ENCODE measurements at regions not wholly inside any gene's neighbourhood (a gene's known extent, or its start where the extent isn't known, plus 50 kb on each side); places are given as distances from the start of the nearest gene placed in this dataset.

DNA sequence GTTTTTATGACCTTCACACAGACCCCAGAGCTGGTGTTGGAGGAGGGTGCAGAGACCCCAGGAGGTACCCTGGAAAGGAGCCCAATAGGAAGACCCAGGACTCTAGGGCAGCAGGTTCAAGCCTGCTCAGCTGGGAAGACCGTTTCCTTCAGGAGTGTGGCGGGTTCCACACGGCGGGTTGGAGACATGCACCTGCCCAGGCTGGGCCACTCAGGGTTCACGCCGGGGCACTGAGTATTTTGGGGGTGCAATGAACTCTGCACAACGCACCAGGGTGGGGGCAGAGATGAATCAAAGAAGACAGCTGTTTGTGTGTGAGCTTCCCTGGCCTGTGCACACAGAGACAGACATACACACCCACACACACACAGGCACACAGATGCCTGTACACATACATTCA, 52.5 kb upstream of the PPP2R3B start (continued):
- TF ChIP-seq, protein P1, sequence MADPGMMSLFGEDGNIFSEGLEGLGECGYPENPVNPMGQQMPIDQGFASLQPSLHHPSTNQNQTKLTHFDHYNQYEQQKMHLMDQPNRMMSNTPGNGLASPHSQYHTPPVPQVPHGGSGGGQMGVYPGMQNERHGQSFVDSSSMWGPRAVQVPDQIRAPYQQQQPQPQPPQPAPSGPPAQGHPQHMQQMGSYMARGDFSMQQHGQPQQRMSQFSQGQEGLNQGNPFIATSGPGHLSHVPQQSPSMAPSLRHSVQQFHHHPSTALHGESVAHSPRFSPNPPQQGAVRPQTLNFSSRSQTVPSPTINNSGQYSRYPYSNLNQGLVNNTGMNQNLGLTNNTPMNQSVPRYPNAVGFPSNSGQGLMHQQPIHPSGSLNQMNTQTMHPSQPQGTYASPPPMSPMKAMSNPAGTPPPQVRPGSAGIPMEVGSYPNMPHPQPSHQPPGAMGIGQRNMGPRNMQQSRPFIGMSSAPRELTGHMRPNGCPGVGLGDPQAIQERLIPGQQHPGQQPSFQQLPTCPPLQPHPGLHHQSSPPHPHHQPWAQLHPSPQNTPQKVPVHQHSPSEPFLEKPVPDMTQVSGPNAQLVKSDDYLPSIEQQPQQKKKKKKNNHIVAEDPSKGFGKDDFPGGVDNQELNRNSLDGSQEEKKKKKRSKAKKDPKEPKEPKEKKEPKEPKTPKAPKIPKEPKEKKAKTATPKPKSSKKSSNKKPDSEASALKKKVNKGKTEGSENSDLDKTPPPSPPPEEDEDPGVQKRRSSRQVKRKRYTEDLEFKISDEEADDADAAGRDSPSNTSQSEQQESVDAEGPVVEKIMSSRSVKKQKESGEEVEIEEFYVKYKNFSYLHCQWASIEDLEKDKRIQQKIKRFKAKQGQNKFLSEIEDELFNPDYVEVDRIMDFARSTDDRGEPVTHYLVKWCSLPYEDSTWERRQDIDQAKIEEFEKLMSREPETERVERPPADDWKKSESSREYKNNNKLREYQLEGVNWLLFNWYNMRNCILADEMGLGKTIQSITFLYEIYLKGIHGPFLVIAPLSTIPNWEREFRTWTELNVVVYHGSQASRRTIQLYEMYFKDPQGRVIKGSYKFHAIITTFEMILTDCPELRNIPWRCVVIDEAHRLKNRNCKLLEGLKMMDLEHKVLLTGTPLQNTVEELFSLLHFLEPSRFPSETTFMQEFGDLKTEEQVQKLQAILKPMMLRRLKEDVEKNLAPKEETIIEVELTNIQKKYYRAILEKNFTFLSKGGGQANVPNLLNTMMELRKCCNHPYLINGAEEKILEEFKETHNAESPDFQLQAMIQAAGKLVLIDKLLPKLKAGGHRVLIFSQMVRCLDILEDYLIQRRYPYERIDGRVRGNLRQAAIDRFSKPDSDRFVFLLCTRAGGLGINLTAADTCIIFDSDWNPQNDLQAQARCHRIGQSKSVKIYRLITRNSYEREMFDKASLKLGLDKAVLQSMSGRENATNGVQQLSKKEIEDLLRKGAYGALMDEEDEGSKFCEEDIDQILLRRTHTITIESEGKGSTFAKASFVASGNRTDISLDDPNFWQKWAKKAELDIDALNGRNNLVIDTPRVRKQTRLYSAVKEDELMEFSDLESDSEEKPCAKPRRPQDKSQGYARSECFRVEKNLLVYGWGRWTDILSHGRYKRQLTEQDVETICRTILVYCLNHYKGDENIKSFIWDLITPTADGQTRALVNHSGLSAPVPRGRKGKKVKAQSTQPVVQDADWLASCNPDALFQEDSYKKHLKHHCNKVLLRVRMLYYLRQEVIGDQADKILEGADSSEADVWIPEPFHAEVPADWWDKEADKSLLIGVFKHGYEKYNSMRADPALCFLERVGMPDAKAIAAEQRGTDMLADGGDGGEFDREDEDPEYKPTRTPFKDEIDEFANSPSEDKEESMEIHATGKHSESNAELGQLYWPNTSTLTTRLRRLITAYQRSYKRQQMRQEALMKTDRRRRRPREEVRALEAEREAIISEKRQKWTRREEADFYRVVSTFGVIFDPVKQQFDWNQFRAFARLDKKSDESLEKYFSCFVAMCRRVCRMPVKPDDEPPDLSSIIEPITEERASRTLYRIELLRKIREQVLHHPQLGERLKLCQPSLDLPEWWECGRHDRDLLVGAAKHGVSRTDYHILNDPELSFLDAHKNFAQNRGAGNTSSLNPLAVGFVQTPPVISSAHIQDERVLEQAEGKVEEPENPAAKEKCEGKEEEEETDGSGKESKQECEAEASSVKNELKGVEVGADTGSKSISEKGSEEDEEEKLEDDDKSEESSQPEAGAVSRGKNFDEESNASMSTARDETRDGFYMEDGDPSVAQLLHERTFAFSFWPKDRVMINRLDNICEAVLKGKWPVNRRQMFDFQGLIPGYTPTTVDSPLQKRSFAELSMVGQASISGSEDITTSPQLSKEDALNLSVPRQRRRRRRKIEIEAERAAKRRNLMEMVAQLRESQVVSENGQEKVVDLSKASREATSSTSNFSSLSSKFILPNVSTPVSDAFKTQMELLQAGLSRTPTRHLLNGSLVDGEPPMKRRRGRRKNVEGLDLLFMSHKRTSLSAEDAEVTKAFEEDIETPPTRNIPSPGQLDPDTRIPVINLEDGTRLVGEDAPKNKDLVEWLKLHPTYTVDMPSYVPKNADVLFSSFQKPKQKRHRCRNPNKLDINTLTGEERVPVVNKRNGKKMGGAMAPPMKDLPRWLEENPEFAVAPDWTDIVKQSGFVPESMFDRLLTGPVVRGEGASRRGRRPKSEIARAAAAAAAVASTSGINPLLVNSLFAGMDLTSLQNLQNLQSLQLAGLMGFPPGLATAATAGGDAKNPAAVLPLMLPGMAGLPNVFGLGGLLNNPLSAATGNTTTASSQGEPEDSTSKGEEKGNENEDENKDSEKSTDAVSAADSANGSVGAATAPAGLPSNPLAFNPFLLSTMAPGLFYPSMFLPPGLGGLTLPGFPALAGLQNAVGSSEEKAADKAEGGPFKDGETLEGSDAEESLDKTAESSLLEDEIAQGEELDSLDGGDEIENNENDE (IDR thresholded peaks at IDR 0.05; ENCODE audit: insufficient replicate concordance, low read length), result no peak
- no peak for TF ChIP-seq SP1 (IDR thresholded peaks at IDR 0.05; ENCODE audit: low read depth, low read length)
- no peak for TF ChIP-seq POLR2A (IDR thresholded peaks at IDR 0.05; ENCODE audit: control extremely low read depth in 1 of 2, low read depth in 2 of 2, low read length in 2 of 2)
- TF ChIP-seq KDM4A (IDR thresholded peaks at IDR 0.05; ENCODE audit: low read depth, low read length, severe bottlenecking), result no peak
- TF ChIP-seq KDM1A (IDR thresholded peaks at IDR 0.05; ENCODE audit: borderline replicate concordance, low read length), result no peak
- TF ChIP-seq ASH2L (IDR thresholded peaks at IDR 0.05; ENCODE audit: low read length), result no peak
- TF ChIP-seq GABPA (IDR thresholded peaks at IDR 0.05; ENCODE audit: borderline replicate concordance, insufficient read depth, low read length), result no peak
- no peak for TF ChIP-seq JUND (IDR thresholded peaks at IDR 0.05; ENCODE audit: low read length)
- no peak for TF ChIP-seq RXRA (IDR thresholded peaks at IDR 0.05; ENCODE audit: insufficient read depth, low read depth, low read length)
- no peak for TF ChIP-seq CEBPB (IDR thresholded peaks at IDR 0.05; ENCODE audit: low read depth, low read length)
- TF ChIP-seq, protein P2, sequence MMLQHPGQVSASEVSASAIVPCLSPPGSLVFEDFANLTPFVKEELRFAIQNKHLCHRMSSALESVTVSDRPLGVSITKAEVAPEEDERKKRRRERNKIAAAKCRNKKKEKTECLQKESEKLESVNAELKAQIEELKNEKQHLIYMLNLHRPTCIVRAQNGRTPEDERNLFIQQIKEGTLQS (IDR thresholded peaks at IDR 0.05; ENCODE audit: insufficient read depth, low read depth, low read length), result no peak
- TF ChIP-seq SIX5 (IDR thresholded peaks at IDR 0.05; ENCODE audit: low read depth, low read length), result no peak
- TF ChIP-seq HDAC2 (IDR thresholded peaks at IDR 0.05; ENCODE audit: borderline replicate concordance in 1 of 2, low read depth in 2 of 2, low read length in 2 of 2), result no peak
